HepG2 (cell line): ENCODE measurements at regions not wholly inside any gene's neighbourhood (a gene's known extent, or its start where the extent isn't known, plus 50 kb on each side); places are given as distances from the start of the nearest gene placed in this dataset.

ENCODE experiments used
- ATAC-seq: fragments of 200-7000 bp; cut with Tn5 transposase; 3 replicates; pipeline ENCODE4 v1.9.1; 2020; ENCODE audit warnings: mild to moderate bottlenecking, moderate library complexity
- BruUV-seq: library from RNA; stranded (reverse); fragments of 400-500 nt; replicated peaks from 2 replicates; lab custom pipeline; 2021; lab: Mats Ljungman, UMichigan
- CTCF ChIA-PET: fragments of 300-600 bp; formaldehyde crosslinking; extraction: SDS; loops from one replicate; lab custom pipeline; 2021; ENCODE audit warnings: low total read pairs, inconsistent platforms, low intra/inter-chr PET ratio; lab: Yijun Ruan, JAX
- POLR2A ChIA-PET: fragments of 350-600 bp; sonication (Branson Sonifier 250); formaldehyde crosslinking; loops from one replicate; lab custom pipeline; 2020; ENCODE audit warnings: antibody characterized with exemption, inconsistent platforms; lab: Yijun Ruan, JAX
- DNase-seq: peaks from one replicate; pipeline ENCODE4 v3.0.0-alpha.2; 2015; ENCODE audit warnings: low spot score
- FAIRE-seq: peaks from 3 replicates; lab custom pipeline; 2011; peaks lifted over from hg19 to GRCh38; lab: Jason Lieb, UNC
- H2AFZ ChIP-seq: one replicate; pipeline ENCODE4 v1.6.1; 2011; ENCODE audit warnings: low read length, inconsistent platforms
- H3K27ac ChIP-seq: fragments of 300-600 bp; 3 replicates; pipeline ENCODE4 v1.8.0; 2011; ENCODE audit warnings: mixed run types, mild to moderate bottlenecking, mixed read lengths, low read length, inconsistent platforms; ENCODE audit not compliant: insufficient read depth; ENCODE audit errors: extremely low read length
- H3K27me3 ChIP-seq, 2 experiments: fragments of 200-600 bp in 1 of 2; 2 replicates in 1 of 2; 3 replicates in 1 of 2; pipeline versions ENCODE4 v1.6.0 to v1.8.0; 2011; ENCODE audit warnings: low read length in 2 of 2, mild to moderate bottlenecking in 2 of 2, moderate library complexity in 2 of 2, inconsistent platforms in 1 of 2; ENCODE audit not compliant: insufficient read depth in 2 of 2, control insufficient read depth in 1 of 2
- H3K36me3 ChIP-seq, 2 experiments: fragments of 200-600 bp in 1 of 2; replicated peaks in 1 of 2; 2 replicates in 1 of 2; 3 replicates in 1 of 2; pipeline versions ENCODE4 v1.5.1 to v1.8.0; 2011; ENCODE audit warnings: low read length in 2 of 2, inconsistent platforms in 1 of 2; ENCODE audit not compliant: insufficient read depth in 2 of 2, control insufficient read depth in 1 of 2
- H3K4me1 ChIP-seq: 2 replicates; pipeline ENCODE4 v1.5.1; 2012; ENCODE audit warnings: low read length, inconsistent platforms; ENCODE audit not compliant: insufficient read depth
- H3K4me2 ChIP-seq: 2 replicates; pipeline ENCODE4 v1.6.0; 2011; ENCODE audit warnings: low read depth, low read length, inconsistent platforms
- H3K4me3 ChIP-seq, 3 experiments: fragments of 200-600 bp in 1 of 3; sonication (generic), shearing (Covaris generic) in 1 of 3; replicated peaks in 1 of 3; 2 replicates each; pipeline ENCODE4 v1.5.1; 2011 to 2016; ENCODE audit warnings: low read length in 3 of 3, inconsistent platforms in 2 of 3, low read depth in 2 of 3, mild to moderate bottlenecking in 2 of 3, control low read depth in 1 of 3, mixed read lengths in 1 of 3; ENCODE audit not compliant: insufficient read depth in 1 of 3
- H3K79me2 ChIP-seq: one replicate; pipeline ENCODE4 v1.6.1; 2011; ENCODE audit warnings: low read length, inconsistent platforms; ENCODE audit not compliant: insufficient read depth
- H3K9ac ChIP-seq: 2 replicates; pipeline ENCODE4 v1.6.0; 2011; ENCODE audit warnings: mild to moderate bottlenecking, low read depth, low read length, inconsistent platforms; ENCODE audit not compliant: insufficient read depth
- H3K9me3 ChIP-seq: 2 replicates; pipeline ENCODE4 v1.5.1; 2012; ENCODE audit warnings: mild to moderate bottlenecking, low read length
- H4K20me1 ChIP-seq: 2 replicates; pipeline ENCODE4 v1.6.0; 2011; ENCODE audit warnings: inconsistent platforms, mild to moderate bottlenecking, low read length, moderate library complexity; ENCODE audit not compliant: insufficient read depth
- BCL3 ChIP-seq: sonication (generic); formaldehyde crosslinking; IDR thresholded peaks from 2 replicates; pipeline ENCODE4 v1.5.1; 2020; ENCODE audit warnings: mild to moderate bottlenecking, missing genetic modification reagents, moderate library complexity
- GFI1 ChIP-seq: sonication (generic); formaldehyde crosslinking; IDR thresholded peaks from 2 replicates; pipeline ENCODE4 v1.5.0; 2020; ENCODE audit warnings: missing genetic modification reagents, mild to moderate bottlenecking, borderline replicate concordance
- MIER2 ChIP-seq: IDR thresholded peaks from 2 replicates; pipeline ENCODE4 v1.6.1; 2016; ENCODE audit warnings: missing biosample characterization, missing genetic modification reagents
- ZNF687 ChIP-seq: sonication (generic); formaldehyde crosslinking; IDR thresholded peaks from 2 replicates; pipeline ENCODE4 v1.5.1; 2020; ENCODE audit warnings: mild to moderate bottlenecking, missing genetic modification reagents, moderate library complexity
- ZNF749 ChIP-seq: sonication (generic); formaldehyde crosslinking; IDR thresholded peaks from 2 replicates; pipeline ENCODE4 v1.8.0; 2022; ENCODE audit warnings: mild to moderate bottlenecking, missing genetic modification reagents, moderate library complexity, borderline replicate concordance
- in situ Hi-C: cut with HindIII; loops from 2 replicates; pipeline ENCODE4 v1.10.0; 2017; ENCODE audit warnings: low pct_unique_long_range_greater_than_20kb; ENCODE audit not compliant: extremely low pct_ligation_motif_present
- intact Hi-C: fragments of 100-400 bp; cut with micrococcal nuclease; formaldehyde crosslinking; loops from one replicate; pipeline ENCODE4 v1.10.0; 2022; ENCODE audit not compliant: unreplicated experiment
- TF ChIP-seq, protein P1 (sequence below): sonication (generic); formaldehyde crosslinking; IDR thresholded peaks from 2 replicates; pipeline ENCODE4 v1.5.0; 2020; ENCODE audit warnings: mild to moderate bottlenecking, missing genetic modification reagents, borderline replicate concordance
- TF ChIP-seq, protein P2 (sequence below): sonication (generic); formaldehyde crosslinking; IDR thresholded peaks from 2 replicates; pipeline ENCODE4 v1.8.0; 2022; ENCODE audit warnings: missing genetic modification reagents, low read depth, mild to moderate bottlenecking, borderline replicate concordance

GRCh38 chr16:56032072-56032471 lies 156.9 kb upstream of the CES5A start (continued):
- TF ChIP-seq, protein P1, sequence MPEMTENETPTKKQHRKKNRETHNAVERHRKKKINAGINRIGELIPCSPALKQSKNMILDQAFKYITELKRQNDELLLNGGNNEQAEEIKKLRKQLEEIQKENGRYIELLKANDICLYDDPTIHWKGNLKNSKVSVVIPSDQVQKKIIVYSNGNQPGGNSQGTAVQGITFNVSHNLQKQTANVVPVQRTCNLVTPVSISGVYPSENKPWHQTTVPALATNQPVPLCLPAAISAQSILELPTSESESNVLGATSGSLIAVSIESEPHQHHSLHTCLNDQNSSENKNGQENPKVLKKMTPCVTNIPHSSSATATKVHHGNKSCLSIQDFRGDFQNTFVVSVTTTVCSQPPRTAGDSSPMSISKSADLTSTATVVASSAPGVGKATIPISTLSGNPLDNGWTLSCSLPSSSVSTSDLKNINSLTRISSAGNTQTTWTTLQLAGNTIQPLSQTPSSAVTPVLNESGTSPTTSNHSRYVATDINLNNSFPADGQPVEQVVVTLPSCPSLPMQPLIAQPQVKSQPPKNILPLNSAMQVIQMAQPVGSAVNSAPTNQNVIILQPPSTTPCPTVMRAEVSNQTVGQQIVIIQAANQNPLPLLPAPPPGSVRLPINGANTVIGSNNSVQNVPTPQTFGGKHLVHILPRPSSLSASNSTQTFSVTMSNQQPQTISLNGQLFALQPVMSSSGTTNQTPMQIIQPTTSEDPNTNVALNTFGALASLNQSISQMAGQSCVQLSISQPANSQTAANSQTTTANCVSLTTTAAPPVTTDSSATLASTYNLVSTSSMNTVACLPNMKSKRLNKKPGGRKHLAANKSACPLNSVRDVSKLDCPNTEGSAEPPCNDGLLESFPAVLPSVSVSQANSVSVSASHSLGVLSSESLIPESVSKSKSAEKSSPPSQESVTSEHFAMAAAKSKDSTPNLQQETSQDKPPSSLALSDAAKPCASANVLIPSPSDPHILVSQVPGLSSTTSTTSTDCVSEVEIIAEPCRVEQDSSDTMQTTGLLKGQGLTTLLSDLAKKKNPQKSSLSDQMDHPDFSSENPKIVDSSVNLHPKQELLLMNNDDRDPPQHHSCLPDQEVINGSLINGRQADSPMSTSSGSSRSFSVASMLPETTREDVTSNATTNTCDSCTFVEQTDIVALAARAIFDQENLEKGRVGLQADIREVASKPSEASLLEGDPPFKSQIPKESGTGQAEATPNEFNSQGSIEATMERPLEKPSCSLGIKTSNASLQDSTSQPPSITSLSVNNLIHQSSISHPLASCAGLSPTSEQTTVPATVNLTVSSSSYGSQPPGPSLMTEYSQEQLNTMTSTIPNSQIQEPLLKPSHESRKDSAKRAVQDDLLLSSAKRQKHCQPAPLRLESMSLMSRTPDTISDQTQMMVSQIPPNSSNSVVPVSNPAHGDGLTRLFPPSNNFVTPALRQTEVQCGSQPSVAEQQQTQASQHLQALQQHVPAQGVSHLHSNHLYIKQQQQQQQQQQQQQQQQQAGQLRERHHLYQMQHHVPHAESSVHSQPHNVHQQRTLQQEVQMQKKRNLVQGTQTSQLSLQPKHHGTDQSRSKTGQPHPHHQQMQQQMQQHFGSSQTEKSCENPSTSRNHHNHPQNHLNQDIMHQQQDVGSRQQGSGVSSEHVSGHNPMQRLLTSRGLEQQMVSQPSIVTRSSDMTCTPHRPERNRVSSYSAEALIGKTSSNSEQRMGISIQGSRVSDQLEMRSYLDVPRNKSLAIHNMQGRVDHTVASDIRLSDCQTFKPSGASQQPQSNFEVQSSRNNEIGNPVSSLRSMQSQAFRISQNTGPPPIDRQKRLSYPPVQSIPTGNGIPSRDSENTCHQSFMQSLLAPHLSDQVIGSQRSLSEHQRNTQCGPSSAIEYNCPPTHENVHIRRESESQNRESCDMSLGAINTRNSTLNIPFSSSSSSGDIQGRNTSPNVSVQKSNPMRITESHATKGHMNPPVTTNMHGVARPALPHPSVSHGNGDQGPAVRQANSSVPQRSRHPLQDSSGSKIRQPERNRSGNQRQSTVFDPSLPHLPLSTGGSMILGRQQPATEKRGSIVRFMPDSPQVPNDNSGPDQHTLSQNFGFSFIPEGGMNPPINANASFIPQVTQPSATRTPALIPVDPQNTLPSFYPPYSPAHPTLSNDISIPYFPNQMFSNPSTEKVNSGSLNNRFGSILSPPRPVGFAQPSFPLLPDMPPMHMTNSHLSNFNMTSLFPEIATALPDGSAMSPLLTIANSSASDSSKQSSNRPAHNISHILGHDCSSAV (CRISPR knock-in tag), result no peak
- TF ChIP-seq BCL3 (CRISPR knock-in tag), result no peak
- TF ChIP-seq, all 625 proteins: peak for 0

- peak; percentile 71 for ATAC-seq
- Histone ChIP-seq H4K20me1 (no peaks in the 10 kb centered on the region), H3K4me2 (no peak overlapping the region), H3K9ac (no peak overlapping the region), H3K27me3 (no peaks in the 10 kb centered on the region), H3K36me3 (no peaks in the 10 kb centered on the region), H3K4me3 (no peak overlapping the region), H3K4me1 (no peaks in the 10 kb centered on the region), H3K27ac (no peak overlapping the region), H2AFZ (no peak overlapping the region), H3K79me2 (no peaks in the 10 kb centered on the region), H3K9me3 (no peaks in the 10 kb centered on the region)
- in situ Hi-C loops, result no loop called here
- CTCF ChIA-PET, result no interaction called here
- intact Hi-C loops, result no loop called here
- POLR2A ChIA-PET, result no interaction called here
- DNase-seq, result no peak
- no peak for FAIRE-seq
- BruUV-seq, result no TSS peak
- TF ChIP-seq, protein P2, sequence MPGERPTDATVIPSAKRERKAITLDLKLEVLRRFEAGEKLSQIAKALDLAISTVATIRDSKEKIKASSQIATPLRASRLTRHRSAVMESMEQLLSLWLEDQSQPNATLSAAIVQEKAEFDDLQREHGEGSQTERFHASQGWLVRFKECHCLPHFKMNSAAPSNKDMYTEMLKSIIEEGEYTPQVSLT, result no peak
- no peak for TF ChIP-seq ZNF749 (CRISPR knock-in tag)
- TF ChIP-seq GFI1 (CRISPR knock-in tag), result no peak
- TF ChIP-seq ZNF687, result no peak
- TF ChIP-seq MIER2, result no peak
Observed at GRCh38 chr16:56029026-56029425, 153.9 kb upstream of the CES5A start.
